IMR-90 (cell line): ENCODE measurements at regions not wholly inside any gene's neighbourhood (a gene's known extent, or its start where the extent isn't known, plus 50 kb on each side); places are given as distances from the start of the nearest gene placed in this dataset.

Experiments used
- ATAC-seq: fragments of 200-7000 bp; cut with Tn5 transposase; 2 replicates; pipeline ENCODE4 v1.9.1; 2020; ENCODE audit warnings: low read depth, mild to moderate bottlenecking, moderate library complexity
- BruUV-seq: library from RNA; stranded (reverse); fragments of 400-500 nt; replicated peaks from 2 replicates; lab custom pipeline; 2021; lab: Mats Ljungman, UMichigan
- CTCF ChIA-PET: fragments of 300-600 bp; formaldehyde crosslinking; extraction: SDS; loops from one replicate; lab custom pipeline; 2021; ENCODE audit warnings: antibody characterized with exemption; lab: Yijun Ruan, JAX
- POLR2A ChIA-PET: fragments of 300-600 bp; sonication (Branson Sonifier 250); formaldehyde crosslinking; loops from one replicate; lab custom pipeline; 2022; ENCODE audit warnings: antibody characterized with exemption; ENCODE audit not compliant: unreplicated experiment; lab: Charles Lee
- DNase-seq: peaks from one replicate; pipeline ENCODE4 v3.0.0; 2013
- H2AFZ ChIP-seq: replicated peaks from 2 replicates; pipeline ENCODE3; 2013; ENCODE audit warnings: low read length, mild to moderate bottlenecking; ENCODE audit not compliant: poor library complexity
- H2AK5ac ChIP-seq: 2 replicates; pipeline ENCODE4 v1.6.1; 2013; ENCODE audit warnings: low read depth, low read length, inconsistent platforms
- H2AK9ac ChIP-seq: replicated peaks from 2 replicates; pipeline ENCODE3; 2013; ENCODE audit warnings: mild to moderate bottlenecking, low read depth, low read length, moderate library complexity; ENCODE audit not compliant: poor library complexity
- H2BK120ac ChIP-seq: 2 replicates; pipeline ENCODE4 v1.6.1; 2013; ENCODE audit warnings: low read depth, low read length, inconsistent platforms
- H2BK15ac ChIP-seq: 3 replicates; pipeline ENCODE4 v1.6.1; 2013; ENCODE audit warnings: low read depth, low read length, inconsistent platforms
- H2BK20ac ChIP-seq: 2 replicates; pipeline ENCODE4 v1.6.1; 2013; ENCODE audit warnings: low read depth, mild to moderate bottlenecking, inconsistent platforms, low read length, moderate library complexity
- H2BK5ac ChIP-seq: 2 replicates; pipeline ENCODE4 v1.6.1; 2013; ENCODE audit warnings: mild to moderate bottlenecking, low read depth, low read length, inconsistent platforms; ENCODE audit not compliant: poor library complexity, severe bottlenecking
- H3K14ac ChIP-seq: replicated peaks from 2 replicates; pipeline ENCODE4 v1.6.1; 2013; ENCODE audit warnings: low read depth, low read length, inconsistent platforms
- H3K18ac ChIP-seq: 2 replicates; pipeline ENCODE4 v1.6.1; 2013; ENCODE audit warnings: low read depth, low read length, control low read depth
- H3K23ac ChIP-seq: 2 replicates; pipeline ENCODE4 v1.6.1; 2013; ENCODE audit warnings: low read depth, low read length, inconsistent platforms
- H3K27ac ChIP-seq: 2 replicates; pipeline ENCODE4 v1.5.1; 2013; ENCODE audit warnings: mild to moderate bottlenecking, control low read depth, low read length; ENCODE audit not compliant: insufficient read depth
- H3K27me3 ChIP-seq: 2 replicates; pipeline ENCODE4 v1.6.1; 2013; ENCODE audit warnings: low read length; ENCODE audit not compliant: control insufficient read depth, insufficient read depth
- H3K36me3 ChIP-seq: 2 replicates; pipeline ENCODE4 v1.6.1; 2013; ENCODE audit warnings: low read length, mixed read lengths; ENCODE audit not compliant: control insufficient read depth, insufficient read depth
- H3K4ac ChIP-seq: 2 replicates; pipeline ENCODE4 v1.6.1; 2013; ENCODE audit warnings: low read depth, low read length, inconsistent platforms
- H3K4me1 ChIP-seq: 2 replicates; pipeline ENCODE4 v1.6.1; 2013; ENCODE audit warnings: low read length, mixed read lengths; ENCODE audit not compliant: control insufficient read depth, insufficient read depth
- H3K4me2 ChIP-seq: 2 replicates; pipeline ENCODE4 v1.6.1; 2013; ENCODE audit warnings: low read depth, mild to moderate bottlenecking, control low read depth, low read length, moderate library complexity
- H3K4me3 ChIP-seq: 2 replicates; pipeline ENCODE4 v1.5.1; 2013; ENCODE audit warnings: low read depth, mild to moderate bottlenecking, control low read depth, low read length, moderate library complexity; ENCODE audit not compliant: insufficient read depth
- H3K56ac ChIP-seq: 2 replicates; pipeline ENCODE4 v1.6.1; 2013; ENCODE audit warnings: low read length, inconsistent platforms; ENCODE audit not compliant: insufficient read depth; ENCODE audit errors: extremely low read depth
- H3K79me1 ChIP-seq, 2 experiments: 2 replicates each; pipeline ENCODE4 v1.6.1; 2013; ENCODE audit warnings: low read length in 2 of 2, inconsistent platforms in 1 of 2, low read depth in 1 of 2
- H3K9ac ChIP-seq: 2 replicates; pipeline ENCODE4 v1.6.1; 2013; ENCODE audit warnings: low read depth, low read length, control low read depth
- H3K9me1 ChIP-seq: 2 replicates; pipeline ENCODE4 v1.6.1; 2013; ENCODE audit warnings: low read length, inconsistent platforms; ENCODE audit not compliant: insufficient read depth
- H3K9me3 ChIP-seq: 2 replicates; pipeline ENCODE4 v1.6.1; 2013; ENCODE audit warnings: low read length; ENCODE audit not compliant: control insufficient read depth, insufficient read depth
- H4K20me1 ChIP-seq: 2 replicates; pipeline ENCODE4 v1.6.1; 2013; ENCODE audit warnings: low read length, inconsistent platforms; ENCODE audit not compliant: insufficient read depth
- H4K5ac ChIP-seq: 2 replicates; pipeline ENCODE4 v1.6.1; 2013; ENCODE audit warnings: mild to moderate bottlenecking, low read depth, low read length, control low read depth
- H4K8ac ChIP-seq, 2 experiments: 2 replicates each; pipeline ENCODE4 v1.6.1; 2013; ENCODE audit warnings: low read depth in 2 of 2, low read length in 2 of 2, control low read depth in 1 of 2, inconsistent platforms in 1 of 2
- H4K91ac ChIP-seq: 2 replicates; pipeline ENCODE4 v1.6.1; 2013; ENCODE audit warnings: low read depth, low read length, inconsistent platforms; ENCODE audit not compliant: insufficient read depth
- BHLHE40 ChIP-seq: fragments of 150-350 bp; IDR thresholded peaks from 2 replicates; pipeline ENCODE4 v1.6.1; 2016; ENCODE audit warnings: mild to moderate bottlenecking, low read depth, low read length
- CEBPB ChIP-seq: IDR thresholded peaks from 2 replicates; pipeline ENCODE4 v1.6.1; 2012; ENCODE audit warnings: low read depth, low read length, improper control_type of control experiment
- CHD1 ChIP-seq: IDR thresholded peaks from 2 replicates; pipeline ENCODE4 v1.6.1; 2012; ENCODE audit warnings: low read depth, low read length, improper control_type of control experiment
- CTCF ChIP-seq: conservative IDR thresholded peaks from 2 replicates; pipeline ENCODE4 v1.5.1; 2012; ENCODE audit warnings: mild to moderate bottlenecking, low read depth, low read length, improper control_type of control experiment
- FOS ChIP-seq: fragments of 150-350 bp; IDR thresholded peaks from 2 replicates; pipeline ENCODE4 v1.6.1; 2016; ENCODE audit warnings: low read depth, low read length
- MAFK ChIP-seq: IDR thresholded peaks from 2 replicates; pipeline ENCODE4 v1.6.1; 2012; ENCODE audit warnings: low read depth, low read length, improper control_type of control experiment
- MAZ ChIP-seq: IDR thresholded peaks from 2 replicates; pipeline ENCODE4 v1.6.1; 2012; ENCODE audit warnings: low read depth, mild to moderate bottlenecking, low read length, improper control_type of control experiment, moderate library complexity, borderline replicate concordance
- MXI1 ChIP-seq: IDR thresholded peaks from 2 replicates; pipeline ENCODE4 v1.6.1; 2012; ENCODE audit warnings: low read depth, mild to moderate bottlenecking, low read length, moderate library complexity, borderline replicate concordance
- NFE2L2 ChIP-seq: fragments of 150-350 bp; IDR thresholded peaks from 2 replicates; pipeline ENCODE4 v1.6.1; 2016; ENCODE audit warnings: low read depth, mild to moderate bottlenecking, low read length
- POLR2A ChIP-seq: IDR thresholded peaks from 2 replicates; pipeline ENCODE4 v1.6.1; 2012; ENCODE audit warnings: mild to moderate bottlenecking, low read depth, low read length
- RAD21 ChIP-seq: IDR thresholded peaks from 2 replicates; pipeline ENCODE4 v1.6.1; 2012; ENCODE audit warnings: low read length, improper control_type of control experiment
- RCOR1 ChIP-seq: IDR thresholded peaks from 2 replicates; pipeline ENCODE4 v1.6.1; 2012; ENCODE audit warnings: mild to moderate bottlenecking, low read length, improper control_type of control experiment; ENCODE audit not compliant: insufficient replicate concordance
- RFX5 ChIP-seq: IDR thresholded peaks from 2 replicates; pipeline ENCODE4 v1.8.0; 2012; ENCODE audit warnings: low read depth, mild to moderate bottlenecking, low read length, moderate library complexity
- SMC3 ChIP-seq: fragments of 150-350 bp; IDR thresholded peaks from 2 replicates; pipeline ENCODE4 v1.6.1; 2016; ENCODE audit warnings: low read depth, mild to moderate bottlenecking, antibody characterized with exemption, low read length, moderate library complexity
- whole genome bisulfite sequencing, 2 experiments: methylation state at CpG; one replicate each; pipeline versions ENCODE4 v1.1.5 to v1.1.7; 2013; ENCODE audit warnings: missing lambda C conversion rate in 2 of 2; ENCODE audit not compliant: insufficient read length in 1 of 2; ENCODE audit errors: extremely low coverage in 2 of 2; 5-methylcytosine and 5-hydroxymethylcytosine counted together
- dilution Hi-C: fragments of 300-500 bp; cut with HindIII; formaldehyde crosslinking; loops from one replicate; pipeline ENCODE4 v1.14.3; 2018; ENCODE audit warnings: low sequenced_read_pairs; ENCODE audit not compliant: unreplicated experiment
- in situ Hi-C: fragments of 300-500 bp; cut with MboI; formaldehyde crosslinking; loops from 3 replicates; pipeline ENCODE4 v1.14.3; 2019; ENCODE audit warnings: low sequenced_read_pairs, inconsistent platforms, mixed read lengths
- intact Hi-C: fragments of 100-400 bp; cut with micrococcal nuclease; formaldehyde crosslinking; loops from 2 replicates; pipeline ENCODE4 v1.10.0; 2022
- TF ChIP-seq, protein P1 (sequence below): fragments of 150-350 bp; IDR thresholded peaks from 2 replicates; pipeline ENCODE4 v1.6.1; 2016; ENCODE audit warnings: low read depth, mild to moderate bottlenecking, low read length, moderate library complexity, borderline replicate concordance

GRCh38 chr7:12889391-12889790 lies 202.0 kb downstream of the ARL4A start:
- H2AK9ac ChIP-seq = no peak overlapping the region
- no peak for TF ChIP-seq CHD1
- TF ChIP-seq FOS = no peak
- no peak for TF ChIP-seq POLR2A
- TF ChIP-seq CEBPB = no peak
- TF ChIP-seq MXI1 = no peak
- no peak for TF ChIP-seq MAFK
- no peak for TF ChIP-seq RFX5
- TF ChIP-seq RAD21 = no peak
- TF ChIP-seq MAZ = no peak
- no peak for TF ChIP-seq BHLHE40
- no peak for TF ChIP-seq NFE2L2
- TF ChIP-seq RCOR1 = no peak
- TF ChIP-seq SMC3 = no peak
- TF ChIP-seq CTCF = no peak
- TF ChIP-seq, protein P1, sequence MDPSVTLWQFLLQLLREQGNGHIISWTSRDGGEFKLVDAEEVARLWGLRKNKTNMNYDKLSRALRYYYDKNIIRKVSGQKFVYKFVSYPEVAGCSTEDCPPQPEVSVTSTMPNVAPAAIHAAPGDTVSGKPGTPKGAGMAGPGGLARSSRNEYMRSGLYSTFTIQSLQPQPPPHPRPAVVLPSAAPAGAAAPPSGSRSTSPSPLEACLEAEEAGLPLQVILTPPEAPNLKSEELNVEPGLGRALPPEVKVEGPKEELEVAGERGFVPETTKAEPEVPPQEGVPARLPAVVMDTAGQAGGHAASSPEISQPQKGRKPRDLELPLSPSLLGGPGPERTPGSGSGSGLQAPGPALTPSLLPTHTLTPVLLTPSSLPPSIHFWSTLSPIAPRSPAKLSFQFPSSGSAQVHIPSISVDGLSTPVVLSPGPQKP = no peak
- no peak overlapping the region for H4K91ac ChIP-seq
- no peaks in the 10 kb centered on the region for H3K9me3 ChIP-seq
- intact Hi-C loops (loop anchor here (5.0 to 10.0 kb wide), 2 partner anchors 202 to 225 kb away; partner anchors contain the start of gene ARL4A), dilution Hi-C loops (no loop called here), in situ Hi-C loops (no loop called here)
- H2AK5ac ChIP-seq = no peak overlapping the region
- no peaks in the 10 kb centered on the region for H3K79me1 ChIP-seq
- H3K9me1 ChIP-seq = no peaks in the 10 kb centered on the region
- H3K18ac ChIP-seq = no peak overlapping the region; the same call in 1 of the 2 replicates
- H4K5ac ChIP-seq = no peak overlapping the region
- no peak overlapping the region for H3K23ac ChIP-seq
- DNase-seq = peak; percentile 51
- no peak overlapping the region for H3K4me3 ChIP-seq
- POLR2A ChIA-PET = no interaction called here
- BruUV-seq = no TSS peak
- no peaks in the 10 kb centered on the region for H4K20me1 ChIP-seq
- H3K4ac ChIP-seq = no peak overlapping the region
- WGBS, 2 experiments = no CpG with 5 or more reads among the region's 4 CpGs
- H3K4me2 ChIP-seq = peak overlapping the region; percentile 81
- H3K14ac ChIP-seq = no peak overlapping the region
- H2BK15ac ChIP-seq = no peak overlapping the region; the same call in 2 of the 3 replicates
- ATAC-seq = peak; percentile 15
- peak overlapping the region; percentile 74 for H2BK5ac ChIP-seq
- H2BK20ac ChIP-seq = no peak overlapping the region
- no peaks in the 10 kb centered on the region for H3K27me3 ChIP-seq
- no peak overlapping the region for H3K56ac ChIP-seq
- H3K4me1 ChIP-seq = peaks cover 6% of the 10 kb centered on the region; the same call in 1 of the 2 replicates
- CTCF ChIA-PET = interaction anchor here (0.7 kb wide), 1 partner anchor 10 kb away, joined by 3 read pairs; no protein-coding TSS in a partner anchor
- no peak overlapping the region for H3K9ac ChIP-seq
- no peak overlapping the region for H4K8ac ChIP-seq
- H3K36me3 ChIP-seq = no peaks in the 10 kb centered on the region
- no peak overlapping the region for H2BK120ac ChIP-seq
- no peak overlapping the region for H3K27ac ChIP-seq
- H2AFZ ChIP-seq = no peak overlapping the region
